G401 (cell line): ENCODE measurements at regions not wholly inside any gene's neighbourhood (a gene's known extent, or its start where the extent isn't known, plus 50 kb on each side); places are given as distances from the start of the nearest gene placed in this dataset.

Source experiments
- DNase-seq: peaks from one replicate; pipeline ENCODE4 v3.0.0-alpha.2; 2015; ENCODE audit warnings: low spot score
- in situ Hi-C: cut with HindIII; loops from 2 replicates; pipeline ENCODE4 v1.10.0; 2016; ENCODE audit warnings: low sequenced_read_pairs, mixed read lengths

DNA sequence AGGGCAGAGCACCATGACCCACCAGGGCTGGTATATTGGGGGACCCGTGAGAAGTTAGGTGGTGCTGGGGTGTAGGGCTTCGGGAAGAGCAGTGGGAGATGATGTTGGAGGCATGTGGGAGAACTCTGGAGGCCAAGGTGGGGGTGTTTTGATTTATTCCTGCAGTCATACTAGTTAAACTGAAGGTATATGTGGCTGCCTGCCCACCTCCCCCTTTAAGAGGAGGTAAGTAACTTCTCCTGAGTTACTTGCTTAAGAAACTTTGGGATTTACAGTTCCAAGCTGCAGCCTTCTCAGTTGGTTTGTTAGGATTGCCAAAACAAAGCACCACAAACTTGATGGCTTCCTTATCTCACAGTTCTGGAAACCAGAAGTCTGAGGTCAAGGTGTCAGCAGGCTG is 73.1 kb upstream of the AGBL1 start:
- no peak for DNase-seq
- in situ Hi-C loops = no loop called here

DNA sequence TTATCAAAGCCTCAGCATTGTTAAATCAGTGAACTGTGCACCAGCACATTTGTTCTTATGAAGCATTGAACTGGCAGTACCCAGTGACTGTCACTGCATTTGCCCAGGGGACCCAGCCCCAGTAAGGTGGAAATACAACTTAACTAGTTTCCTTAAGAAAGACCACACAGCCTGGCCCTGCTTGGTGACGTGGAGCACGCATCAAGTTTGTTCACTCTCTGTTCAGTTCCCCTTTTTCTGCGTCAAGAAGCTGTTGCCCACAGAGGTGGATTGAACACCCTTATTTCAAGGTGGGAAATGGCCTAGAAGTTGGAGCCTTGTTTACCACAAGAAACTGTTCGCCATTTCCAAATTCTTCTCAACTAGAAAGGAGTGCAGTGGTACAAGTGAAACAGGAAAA is 69.9 kb upstream of the AGBL1 start:
- DNase-seq = no peak
- in situ Hi-C loops = no loop called here

DNA sequence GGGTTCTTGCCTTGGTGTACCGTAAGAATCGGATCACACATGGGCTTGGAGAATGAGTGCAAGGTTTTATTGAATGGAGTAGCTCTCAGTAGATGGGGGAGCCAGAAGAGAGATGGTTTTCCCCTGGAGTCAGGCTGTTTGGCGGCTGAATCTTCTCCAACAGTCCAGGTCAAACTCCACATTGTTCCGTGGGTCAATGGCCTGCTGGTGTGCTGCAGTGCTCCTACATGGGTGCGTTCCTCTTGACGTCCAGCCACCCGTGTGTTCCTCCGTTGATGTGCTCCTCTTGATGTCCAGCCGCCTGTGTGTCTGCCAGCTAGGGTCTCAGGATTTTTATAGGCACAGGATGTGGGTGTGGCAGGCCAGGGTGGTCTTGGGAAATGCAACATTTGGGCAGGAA is 69.3 kb upstream of the AGBL1 start:
- no peak for DNase-seq
- in situ Hi-C loops = no loop called here

DNA sequence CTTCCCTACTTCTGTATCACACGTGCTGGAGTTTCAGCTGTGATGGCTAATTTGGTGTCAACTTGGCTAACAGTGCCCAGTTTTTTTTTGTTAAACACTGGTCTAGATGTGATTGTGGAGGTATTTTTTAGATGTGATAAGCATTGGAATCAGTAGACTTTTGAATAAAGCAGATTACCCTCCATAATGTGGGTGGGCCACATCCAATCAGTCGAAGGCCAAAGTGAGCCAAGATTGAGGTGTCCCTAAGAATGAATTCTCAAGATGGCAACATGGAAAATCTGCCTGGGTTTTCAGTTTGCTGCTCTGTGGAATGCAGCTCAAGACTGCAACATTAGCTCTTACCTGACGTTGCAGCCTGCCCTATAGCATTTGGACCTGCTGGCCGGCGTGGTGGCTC is 68.8 kb upstream of the AGBL1 start:
- no peak for DNase-seq
- in situ Hi-C loops = no loop called here

DNA sequence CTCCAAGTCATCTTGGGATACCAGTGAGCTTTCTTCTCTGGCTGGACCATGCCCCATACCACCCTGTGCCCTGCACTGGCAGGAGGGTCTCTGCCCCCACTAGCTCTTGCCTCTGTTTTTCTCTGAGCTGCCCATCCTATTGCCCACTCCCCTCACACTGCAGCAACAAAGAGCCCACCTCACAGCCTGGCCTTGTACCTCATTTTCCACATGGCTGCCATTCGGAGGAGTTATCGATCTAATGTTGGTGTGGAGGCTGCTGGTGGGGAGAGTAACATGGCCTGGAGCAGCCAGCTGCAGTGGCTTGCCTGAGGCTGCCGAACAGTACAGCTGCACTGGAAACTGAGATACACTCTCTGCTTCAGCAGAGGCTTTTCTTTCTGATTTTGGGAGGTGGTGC is 65.7 kb upstream of the AGBL1 start:
- no peak for DNase-seq
- in situ Hi-C loops = no loop called here

DNA sequence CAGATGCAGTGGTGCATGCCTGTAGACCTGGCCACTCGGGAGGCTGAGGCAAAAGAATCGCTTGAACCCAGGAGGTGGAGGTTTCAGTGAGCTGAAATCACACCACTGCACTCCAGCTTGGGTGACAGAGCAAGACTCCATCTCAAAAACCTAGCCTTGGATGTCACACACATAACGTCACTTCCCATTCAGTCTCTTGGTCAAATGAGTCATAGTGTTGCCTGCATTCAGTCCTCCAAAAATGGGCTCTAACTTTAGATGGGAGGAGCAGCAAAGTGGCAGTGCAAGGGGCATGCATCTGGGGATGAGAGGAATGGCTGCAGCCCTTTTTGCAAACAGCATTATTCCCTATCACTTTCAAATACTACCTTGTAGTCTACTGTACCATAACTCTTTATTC is 62.9 kb upstream of the AGBL1 start:
- in situ Hi-C loops = no loop called here
- DNase-seq = no peak

DNA sequence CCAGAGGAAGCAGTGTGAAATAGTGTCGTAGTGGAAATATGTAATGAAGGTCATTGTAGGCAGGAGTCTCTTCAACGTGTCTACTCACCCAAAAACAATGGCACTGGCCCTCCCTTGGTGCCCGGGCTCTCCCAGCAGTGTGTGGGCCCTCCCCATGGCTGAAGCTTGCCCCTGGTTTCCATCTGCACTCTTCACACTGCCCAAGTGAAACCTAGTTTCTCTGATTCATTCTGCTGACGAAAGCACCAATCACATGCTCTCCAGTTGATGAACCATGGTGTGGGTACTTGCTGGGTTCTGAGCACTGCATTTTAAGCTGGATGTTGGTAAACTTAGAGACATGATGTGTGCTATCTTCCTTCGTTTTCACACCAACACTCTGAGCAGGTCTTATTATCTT is 61.0 kb upstream of the AGBL1 start:
- no peak for DNase-seq
- in situ Hi-C loops = no loop called here

DNA sequence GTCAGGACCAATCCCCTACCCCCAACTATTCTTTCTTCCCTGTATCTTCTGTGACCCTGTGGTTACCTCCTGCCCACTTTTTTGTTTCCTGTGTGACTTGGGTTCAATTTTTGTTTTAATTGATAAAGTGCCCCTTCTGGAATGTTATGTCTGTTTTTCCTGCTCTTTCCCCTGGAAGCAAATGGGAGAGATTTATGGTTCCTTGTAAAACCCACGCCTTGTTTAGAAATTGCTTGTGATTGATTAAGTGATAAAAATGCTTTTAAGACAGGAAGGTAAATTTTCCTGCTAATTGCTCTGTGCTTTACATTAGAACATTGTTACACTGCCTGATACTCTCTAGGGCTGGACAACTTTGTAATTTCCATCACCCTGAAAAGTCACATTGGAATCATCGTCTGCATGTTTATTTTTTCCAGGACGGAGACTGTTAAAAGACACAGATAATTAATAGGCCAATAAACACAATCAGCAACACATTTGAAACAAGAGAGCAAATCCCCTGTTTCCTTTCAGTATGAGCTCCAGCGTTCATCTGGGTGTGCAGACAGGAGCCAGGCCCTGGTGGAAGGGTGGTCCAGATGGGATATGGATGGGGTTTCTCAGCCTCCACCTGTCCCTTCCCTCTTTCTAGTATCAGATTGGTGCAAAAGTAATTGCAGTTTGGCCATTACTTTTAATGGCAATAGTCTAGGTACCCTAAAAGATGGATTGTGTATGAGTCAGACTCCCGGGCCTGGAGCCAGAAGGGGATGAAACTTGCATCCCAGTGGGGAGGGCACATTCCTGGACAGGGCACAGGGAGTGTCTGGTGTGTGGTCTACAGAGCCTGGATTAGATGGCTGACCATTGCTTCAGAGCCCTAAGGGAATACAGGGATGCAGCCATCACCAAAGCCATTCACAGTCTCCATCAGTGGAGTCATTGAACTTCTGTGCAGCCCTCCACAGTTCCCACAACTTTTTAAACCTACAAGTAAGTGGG is 58.1 kb upstream of the AGBL1 start:
- in situ Hi-C loops = no loop called here
- DNase-seq = no peak

DNA sequence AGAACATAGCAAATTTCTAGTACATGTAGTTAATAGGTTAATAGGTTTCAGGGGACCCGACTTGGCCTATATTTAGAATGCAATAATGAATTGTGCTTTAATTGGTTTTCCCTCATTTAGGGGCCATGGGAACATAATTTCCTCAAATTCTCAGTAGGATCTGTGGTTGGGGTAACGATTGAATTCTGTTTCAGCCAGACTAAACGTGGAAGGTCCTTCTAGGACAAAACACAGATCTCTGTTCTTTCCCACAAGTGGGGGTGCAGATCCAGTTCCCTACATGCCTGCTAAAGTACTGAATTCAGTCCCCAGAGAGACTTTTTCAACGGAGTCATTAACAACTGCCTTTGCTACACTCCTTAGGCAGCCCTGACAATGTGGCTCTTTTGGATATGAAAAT is 50.7 kb upstream of the AGBL1 start:
- no peak for DNase-seq
- in situ Hi-C loops = no loop called here
